Muscle of back (tissue), 3 donors: ENCODE measurements at regions not wholly inside any gene's neighbourhood (a gene's known extent, or its start where the extent isn't known, plus 50 kb on each side); places are given as distances from the start of the nearest gene placed in this dataset.

Experiments
- DNase-seq, 3 donors: peaks; one replicate each; pipeline versions ENCODE4 v3.0.0 to v3.0.0-alpha.2; 2013

DNA sequence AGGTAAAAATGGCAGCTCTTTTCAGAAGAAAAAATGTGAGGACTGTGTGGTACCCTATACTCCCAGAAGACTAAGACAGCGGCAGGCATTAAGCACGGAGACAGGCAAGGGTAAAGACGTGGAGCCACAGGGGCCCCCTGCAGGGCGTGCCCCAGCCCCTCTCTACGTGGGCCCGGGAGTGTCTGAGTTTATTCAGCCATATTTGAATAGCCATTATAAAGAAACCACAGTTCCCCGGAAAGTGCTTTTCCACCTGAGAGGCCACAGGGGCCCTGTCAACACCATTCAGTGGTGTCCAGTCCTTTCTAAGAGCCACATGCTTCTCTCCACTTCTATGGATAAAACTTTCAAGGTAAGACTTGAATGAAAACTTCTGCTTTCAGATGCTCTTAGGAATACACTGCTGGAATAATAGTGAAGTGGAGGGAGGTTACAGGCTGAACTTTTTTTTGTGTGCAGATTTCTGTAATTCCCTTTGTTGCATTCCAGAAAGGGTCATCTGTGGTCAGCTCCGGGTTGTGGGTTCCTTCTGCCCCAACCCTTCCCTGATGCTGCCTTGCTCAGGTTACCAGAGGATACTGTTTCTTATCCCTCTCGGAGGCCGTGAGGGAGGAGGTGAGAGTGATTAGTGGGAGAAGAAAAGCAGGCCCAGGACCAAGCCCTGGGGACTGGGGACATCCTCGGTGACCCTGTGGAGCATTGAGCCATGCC lies 58.4 kb downstream of the SLC25A47 start:
- no peak for DNase-seq

DNA sequence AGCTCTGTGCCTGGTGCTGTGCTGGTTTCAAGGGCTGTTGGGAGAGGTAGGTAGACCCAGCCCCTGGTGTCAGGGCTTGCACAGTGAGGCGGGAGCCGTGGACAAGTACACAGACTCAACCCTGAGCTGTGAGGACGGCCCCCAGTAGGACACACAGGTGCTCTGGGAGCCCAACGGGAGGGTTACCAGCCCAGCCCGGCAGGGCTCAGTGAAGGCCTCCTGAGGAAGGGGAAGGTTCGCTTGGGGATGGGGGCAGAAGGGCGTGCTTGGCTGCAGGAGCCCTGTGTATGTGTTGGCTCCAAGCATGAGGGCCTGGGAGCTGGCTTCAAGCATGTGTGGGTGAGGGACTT lies 58.9 kb downstream of the SLC25A47 start:
- no peak for DNase-seq

DNA sequence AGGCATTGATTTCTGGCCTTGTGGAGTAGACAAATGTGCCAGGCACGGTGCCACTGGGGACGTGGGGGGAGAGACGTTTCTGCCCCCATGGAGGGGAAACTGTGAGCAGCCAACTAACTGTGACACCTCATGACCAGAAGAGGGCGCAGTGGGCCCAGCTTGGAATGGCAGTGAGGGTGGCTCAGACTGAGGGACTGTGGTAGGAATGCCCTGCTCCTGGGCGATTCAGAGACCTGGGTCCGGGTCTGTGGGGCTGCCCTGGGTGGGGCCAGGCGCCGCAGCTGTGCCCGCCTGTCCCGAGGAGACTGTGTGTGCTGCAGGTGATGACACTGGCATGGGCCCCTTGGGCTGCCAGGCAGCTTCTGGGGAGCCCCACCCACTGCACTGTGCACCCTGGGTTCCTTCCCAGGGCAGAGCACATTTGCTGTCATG lies 60.6 kb downstream of the SLC25A47 start:
- peak in 2 of 3 donors; percentile 63 to 70 for DNase-seq

DNA sequence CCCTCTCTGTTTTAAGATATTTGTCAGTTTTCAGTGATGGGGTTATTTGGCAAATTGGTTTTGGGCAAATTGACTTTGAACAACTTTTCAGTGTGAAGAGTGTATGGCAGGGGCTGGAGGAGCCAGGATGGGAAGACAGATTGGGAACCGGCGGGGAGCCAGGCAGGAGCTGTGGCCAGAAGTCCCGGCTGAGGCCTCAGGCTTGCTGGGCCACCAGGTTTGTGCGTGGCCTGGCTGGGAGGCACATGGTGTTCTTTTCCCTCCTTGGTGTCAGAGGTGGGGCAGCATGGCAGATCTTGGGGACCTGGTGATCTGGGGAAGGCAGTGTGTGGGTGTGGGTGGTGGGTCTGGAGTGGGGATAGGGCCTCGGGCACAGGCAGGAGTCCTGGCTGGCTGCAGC lies 61.1 kb downstream of the SLC25A47 start:
- DNase-seq = no peak

DNA sequence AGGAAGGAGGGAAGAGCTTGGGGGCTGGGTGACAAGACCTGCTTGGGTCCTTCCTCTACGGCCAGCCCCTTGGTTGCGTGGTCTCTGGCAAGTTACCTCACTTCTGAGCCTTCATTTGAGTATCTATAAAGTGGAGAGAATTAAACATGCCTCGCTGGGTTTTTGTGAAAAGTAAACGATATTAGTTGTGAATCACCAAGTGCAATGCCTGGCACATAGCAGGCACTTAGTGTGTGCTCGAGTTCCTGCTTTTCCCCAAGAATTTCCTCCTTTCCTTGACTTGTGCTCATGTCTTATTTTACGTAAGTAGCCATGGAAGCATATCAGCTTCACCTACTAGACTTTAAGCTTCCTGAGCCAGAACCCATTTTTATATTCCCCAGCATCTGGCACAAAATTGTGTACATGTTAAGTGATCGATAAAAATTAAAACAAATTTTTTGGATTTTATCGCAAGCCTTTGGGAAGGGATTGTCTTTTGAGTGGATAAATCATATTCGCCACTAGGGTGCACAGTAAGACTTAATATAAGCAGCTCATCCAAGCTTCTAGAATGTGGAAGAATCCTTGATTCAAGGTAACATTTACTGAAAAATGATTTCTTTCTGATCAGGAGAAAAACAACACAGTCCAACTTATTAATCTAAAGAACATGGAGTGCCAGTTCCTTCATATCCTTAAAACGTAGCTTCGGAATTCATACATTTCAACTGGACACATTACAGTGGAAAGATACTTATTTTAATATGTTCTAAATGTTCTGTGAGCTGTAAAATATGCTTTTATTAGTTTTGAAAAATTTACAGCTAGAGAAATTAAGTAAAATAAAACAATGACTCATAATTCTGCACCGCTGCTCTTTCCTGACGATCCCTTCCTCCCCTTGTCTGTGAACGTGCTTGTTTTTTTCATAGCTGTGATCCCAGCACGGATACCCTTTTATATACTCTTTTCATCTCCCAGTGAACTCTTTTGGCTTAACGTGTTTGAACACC lies 62.0 kb downstream of the SLC25A47 start:
- DNase-seq = peak in 2 of 3 donors; percentile 47 to 77

DNA sequence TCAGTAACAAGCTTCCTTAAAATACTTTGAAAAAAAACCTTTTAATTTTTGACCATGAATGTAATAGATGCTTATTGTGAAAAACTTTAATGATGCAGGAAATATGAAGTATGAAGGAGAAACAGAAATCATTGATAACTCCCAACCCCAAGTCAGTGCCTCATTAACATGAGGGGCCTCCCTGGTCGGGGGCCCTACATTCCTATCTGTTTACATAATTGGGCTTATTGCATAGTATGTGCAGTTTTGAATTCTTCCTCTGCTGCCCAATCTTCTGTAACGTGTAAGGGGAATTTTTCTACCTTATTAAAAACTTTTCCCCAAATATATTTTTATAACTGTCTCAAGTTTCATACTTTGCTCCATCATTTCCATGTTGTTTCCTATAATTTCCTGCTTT lies 63.0 kb downstream of the SLC25A47 start:
- DNase-seq = peak in 1 of 3 donors; percentile 77

DNA sequence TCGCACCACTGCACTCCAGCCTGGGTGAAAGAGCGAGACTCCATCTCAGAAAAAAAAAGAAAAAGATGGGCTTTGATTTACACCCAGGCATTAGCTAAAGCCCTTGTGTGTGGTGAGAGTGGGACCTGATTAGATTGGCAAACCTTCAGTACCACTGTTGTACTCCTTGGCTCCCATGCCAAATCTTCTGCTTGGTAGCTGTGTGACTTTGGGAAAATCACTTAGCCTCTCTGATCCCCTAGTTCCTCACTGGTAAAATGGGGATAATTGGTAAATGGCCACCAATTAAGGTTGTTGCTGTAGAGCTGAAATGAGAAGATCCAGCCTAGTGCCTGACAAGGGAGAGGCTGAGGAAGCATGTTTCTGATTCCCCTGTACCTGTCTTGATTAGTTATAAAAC lies 63.7 kb downstream of the SLC25A47 start:
- no peak for DNase-seq

DNA sequence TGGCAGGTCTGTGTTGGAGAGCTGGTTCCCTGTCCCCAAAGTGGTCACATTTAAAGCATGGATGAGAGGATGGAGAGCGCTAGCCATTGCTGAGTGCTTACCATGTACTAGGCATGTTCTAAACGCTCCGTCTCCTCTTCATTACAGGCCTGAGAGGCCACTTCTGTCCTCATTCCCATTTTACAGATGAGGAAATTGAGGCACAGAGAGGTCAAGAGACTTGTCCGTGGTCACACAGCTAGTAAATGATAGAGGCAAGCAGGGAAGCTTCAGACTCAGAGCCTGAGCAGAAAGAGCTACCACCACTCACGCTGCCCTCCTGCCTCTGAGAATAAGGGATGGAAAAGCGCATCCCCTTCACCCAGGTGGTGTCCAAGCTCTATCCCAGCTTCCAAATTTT lies 64.3 kb downstream of the SLC25A47 start:
- no peak for DNase-seq

DNA sequence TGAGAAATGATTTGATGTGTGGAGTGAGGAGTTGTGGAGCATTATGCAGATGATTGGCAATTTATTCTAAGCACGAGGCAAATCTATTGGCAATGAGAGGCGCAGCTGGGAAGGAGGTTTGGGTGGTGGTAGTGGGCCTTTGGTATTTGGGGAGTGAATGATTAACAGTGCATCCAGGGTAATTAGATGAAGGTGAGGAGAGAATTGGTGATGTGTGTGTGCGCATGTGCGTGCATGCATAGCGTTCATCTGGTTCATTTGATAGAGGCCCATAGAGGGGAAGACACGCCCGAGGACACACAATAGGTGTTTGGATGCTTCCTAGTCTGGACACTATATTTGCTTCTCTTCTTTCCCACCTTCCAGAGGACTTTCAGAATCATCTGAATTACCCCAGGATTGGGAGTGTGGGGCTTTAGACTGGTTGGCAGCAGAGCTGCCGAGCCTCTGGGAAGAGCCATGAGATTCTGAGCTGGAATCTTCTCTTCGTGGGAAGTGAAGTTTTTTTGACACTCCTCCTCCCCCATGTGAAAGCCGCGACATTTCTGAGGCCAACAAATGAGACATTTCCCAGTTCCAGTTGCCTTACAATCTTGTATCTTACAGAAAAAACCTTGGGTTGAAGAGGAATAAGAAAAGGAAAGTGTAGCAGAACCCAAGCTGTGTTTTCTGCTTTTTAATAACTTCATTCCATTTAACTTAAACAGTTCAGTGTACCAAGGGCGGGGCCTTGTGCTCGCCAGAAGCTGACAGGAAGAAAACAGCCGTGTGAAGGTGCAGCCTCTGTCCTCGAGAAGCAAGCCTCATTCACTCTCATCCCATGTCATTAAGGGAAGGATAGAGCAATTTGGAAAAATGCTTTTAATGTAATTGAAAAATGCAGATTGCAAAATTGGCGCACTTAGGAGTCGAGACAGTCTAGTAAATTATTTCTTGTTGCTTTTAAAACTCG lies 65.2 kb downstream of the SLC25A47 start:
- no peak for DNase-seq

DNA sequence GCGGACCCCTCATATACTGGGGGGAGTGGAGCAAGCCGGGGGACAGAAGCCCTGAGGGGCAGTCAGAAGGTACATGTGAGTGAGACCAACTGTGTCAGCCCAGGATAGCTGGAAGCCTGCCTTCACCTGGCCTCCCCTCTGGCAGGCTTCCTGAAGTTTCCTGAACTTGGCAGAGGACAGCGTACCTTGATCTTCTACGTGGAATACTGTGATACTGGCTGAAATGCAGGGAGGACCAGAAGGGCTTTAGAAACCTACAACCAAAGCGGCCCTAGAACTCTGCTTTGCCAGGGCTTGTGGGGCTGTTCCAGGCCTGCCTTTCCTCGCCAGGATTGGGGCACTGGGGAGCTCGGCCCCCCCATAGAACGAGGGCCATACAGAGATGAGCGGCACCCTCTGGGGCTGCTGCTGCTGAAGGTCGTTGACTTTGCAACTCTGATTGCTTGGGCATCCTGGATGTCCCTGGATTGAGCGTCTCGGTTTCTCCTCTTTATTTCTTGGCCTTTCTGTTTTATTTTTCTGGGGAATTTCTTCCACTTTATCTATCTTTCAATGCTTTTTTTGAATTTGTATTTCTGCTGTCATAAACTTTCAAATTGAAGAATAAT lies 66.5 kb downstream of the SLC25A47 start:
- DNase-seq = no peak

DNA sequence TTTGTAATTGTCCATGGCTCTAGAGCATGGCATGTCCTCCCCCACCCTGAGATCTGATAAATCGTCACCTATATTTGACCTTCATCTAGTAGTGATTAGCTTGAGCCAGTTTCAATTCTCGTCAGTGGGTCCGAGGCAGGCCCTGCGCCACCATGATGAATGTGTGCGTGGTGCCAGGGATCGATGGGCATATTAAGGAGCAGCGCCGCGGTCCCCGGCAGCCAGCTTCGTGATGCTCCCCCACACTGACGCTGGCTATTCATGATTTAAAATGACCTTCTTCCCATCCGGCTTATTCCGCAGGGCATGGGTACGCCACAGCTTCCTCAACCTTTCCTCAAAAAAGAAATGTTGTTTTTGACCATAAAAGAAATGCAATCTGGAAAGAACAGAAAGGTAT lies 68.0 kb downstream of the SLC25A47 start:
- DNase-seq = no peak

DNA sequence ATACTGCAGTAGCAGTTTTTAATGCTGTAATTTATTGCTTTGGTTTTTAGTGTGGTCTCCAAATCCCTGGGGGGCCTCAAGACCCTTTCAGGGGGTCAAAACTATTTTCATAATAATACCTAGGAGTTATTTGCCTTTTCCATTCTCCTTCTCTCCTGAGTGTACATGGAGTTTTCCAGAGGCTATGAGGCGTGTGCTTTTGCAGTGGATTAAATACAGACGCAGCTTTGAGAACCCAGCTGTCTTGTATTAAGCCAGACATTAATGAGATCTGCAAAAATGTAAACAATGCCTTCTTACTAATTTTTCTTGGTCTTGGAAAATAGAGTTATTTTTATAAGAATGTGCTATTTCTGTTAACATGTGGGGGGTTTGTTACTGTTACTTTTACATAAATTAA lies 68.6 kb downstream of the SLC25A47 start:
- peak in 2 of 3 donors; percentile 56 for DNase-seq

DNA sequence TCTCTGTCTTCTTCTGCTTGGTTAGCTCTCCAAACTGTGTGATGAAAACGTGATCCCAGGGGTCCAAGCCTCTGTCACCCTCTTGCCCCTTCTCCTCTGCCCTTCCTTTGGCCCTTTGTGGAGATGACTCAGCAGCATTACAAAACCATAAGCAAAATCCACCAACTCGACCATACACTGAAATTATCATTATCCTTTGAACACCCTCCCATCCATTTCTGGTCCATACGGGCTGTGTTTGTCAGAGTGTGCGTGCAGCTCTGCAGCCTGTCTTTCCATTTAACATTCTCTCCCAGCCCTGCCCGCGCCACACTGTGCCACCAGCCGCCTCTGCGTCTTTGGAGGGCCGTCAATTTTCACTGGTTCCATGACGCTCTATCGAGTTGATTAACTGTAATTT lies 69.2 kb downstream of the SLC25A47 start:
- no peak for DNase-seq

DNA sequence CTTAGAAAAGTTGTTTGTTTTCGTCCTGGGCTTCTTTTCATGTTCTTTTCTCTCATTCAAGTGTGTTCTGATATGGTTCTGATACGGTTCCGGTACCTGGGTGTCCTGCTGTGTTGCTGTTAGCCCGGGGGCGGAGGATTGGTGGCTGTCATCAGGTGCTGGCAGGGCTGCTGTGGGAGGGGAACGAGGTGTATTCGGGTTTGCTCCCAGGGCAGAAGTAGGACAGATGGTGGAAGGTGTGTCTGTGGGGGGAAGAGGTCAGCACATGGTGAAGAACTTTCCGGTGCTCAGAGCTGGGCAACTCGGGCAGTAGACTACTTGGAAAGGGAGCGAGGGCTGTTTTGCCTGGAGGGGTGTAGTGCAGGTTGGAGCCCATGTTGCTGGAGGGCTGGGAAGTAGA lies 70.2 kb downstream of the SLC25A47 start:
- DNase-seq = no peak

DNA sequence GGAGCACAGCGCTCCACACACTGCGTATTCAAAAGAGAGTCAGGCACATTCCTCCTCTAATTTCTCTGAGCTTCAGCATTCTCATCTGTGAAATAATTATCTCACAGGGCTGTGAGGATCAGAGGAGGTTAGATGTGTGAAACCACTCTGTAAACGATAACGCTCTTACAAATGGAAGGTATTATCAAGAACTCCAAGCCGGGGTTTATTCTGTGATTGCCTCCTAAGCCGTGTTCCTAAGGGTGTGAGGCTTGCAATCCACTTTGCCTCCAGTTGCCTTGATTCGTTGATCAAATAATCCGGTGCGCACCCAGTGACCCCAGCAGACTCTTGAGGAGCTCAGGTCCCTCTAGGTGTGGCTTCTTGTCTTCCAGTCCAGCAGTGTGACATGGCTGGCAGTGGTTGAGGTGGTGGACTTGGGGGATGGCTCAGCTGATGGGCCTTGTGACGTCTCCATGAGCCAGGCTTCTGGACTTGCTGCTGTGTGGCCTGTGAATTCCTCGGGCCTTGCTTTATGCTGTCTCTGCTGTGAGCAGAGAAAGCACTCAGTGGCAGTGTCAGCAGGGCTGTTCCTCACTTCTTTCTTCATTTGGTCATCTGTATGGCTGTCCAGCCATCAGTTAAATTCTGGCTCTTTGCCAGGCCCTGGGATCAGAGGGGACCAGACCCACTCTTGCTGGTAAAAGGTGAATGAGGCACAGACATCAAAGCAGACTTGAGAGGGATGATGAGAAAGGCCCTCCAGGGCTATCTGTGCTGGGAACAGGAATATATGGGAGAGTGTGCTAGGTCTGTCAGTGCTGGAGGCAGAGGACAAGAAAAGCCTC lies 71.0 kb downstream of the SLC25A47 start:
- no peak for DNase-seq

DNA sequence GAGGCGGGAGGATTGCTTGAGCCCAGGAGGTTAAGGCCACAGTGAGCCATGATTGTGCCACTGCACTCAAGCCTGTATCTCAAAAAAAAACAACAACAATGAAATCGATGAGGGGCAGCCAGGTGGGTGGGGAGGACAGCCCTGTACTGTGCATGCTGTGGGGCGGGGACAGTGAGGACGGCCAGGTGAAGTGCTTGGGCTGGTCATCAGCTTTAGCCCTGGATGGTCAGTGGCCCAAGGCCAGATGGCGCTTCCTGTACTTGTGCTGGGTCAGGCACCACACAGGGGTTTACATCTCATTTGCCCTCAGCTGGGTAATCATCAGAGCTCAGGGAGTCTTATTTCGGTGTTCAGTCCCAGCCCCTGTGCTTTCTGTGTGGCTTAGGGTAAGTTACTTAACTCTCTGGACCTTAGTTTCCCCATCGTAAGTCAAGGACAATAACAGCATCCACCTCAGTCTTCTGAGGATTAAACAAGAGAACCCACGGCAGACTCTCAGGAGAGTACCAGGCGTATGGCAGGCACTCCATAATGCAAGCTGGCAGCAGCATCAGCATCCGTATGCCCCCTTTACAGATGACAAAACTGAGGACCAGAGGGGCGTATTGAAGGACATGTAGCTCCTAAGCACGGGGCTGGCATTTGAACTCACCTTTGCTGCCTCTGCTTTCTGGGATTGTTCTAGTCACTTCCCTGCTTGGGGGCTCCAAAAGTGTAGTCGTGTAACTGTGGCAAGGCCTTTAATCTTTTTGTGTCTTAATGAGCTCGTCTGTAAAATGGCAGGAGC lies 71.9 kb downstream of the SLC25A47 start:
- no peak for DNase-seq

DNA sequence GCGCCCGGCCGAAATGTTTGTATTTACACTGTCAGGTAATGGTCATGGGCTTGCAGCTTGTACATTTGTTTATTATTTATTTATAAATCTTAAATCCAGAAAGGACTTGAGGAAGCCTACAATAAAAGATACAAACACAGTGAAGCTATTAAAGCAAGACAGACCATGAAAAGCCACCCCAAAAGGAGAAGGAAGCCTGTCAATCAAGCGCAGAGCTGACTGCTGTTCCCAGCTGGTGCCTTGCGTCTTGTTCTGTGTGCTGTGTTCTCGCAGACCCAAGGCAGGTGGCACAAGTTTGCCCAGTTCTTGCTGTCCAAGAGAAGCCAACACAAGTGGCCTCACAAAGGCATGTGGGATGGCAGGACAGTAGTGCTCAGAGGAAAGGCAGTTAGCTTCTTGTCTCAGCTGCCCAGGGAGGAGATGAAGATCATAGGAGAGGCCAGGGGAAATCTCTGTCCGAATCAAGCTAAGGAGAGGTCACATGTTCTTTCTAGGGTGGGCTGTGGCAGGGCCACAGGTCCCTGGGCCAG lies 73.2 kb downstream of the SLC25A47 start:
- no peak for DNase-seq

DNA sequence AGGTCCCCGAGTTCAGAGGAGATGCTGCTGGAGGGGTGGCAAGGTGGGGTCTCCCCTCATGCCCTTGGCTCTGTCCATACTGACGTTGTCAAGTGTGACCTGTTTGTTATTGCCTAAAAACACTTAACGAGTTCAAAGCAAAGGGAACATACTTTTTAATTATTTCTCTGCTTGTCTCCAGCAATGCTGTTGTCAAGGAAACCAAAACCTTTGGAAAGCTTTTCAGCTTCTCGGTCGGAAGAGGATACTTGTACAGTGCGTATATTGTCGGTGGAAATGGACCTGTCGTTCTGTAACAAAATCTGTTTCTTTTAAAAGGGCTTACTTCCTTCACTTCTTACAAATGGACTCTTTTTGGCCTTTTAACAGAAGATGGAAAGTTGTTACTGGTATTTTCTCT lies 73.9 kb downstream of the SLC25A47 start:
- DNase-seq = no peak

DNA sequence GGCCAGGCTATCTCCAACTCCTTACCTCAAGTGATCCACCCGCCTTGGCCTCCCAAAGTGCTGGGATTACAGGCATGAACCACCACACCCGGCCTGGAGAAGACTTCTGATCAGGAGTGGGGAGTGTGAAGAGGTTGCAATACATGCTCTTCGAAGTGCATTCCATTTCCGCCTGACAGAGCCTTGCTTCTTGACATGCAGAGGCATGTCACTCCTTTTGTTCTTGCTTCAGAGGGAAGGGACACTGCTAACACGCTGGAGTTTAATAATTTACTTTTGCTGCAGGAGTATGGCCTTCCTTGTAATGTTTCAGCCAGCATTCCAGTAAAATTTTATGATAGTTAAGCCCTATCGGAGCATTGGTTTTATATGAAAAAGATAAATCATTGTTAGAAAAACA lies 74.9 kb downstream of the SLC25A47 start:
- DNase-seq = no peak
